Body of pancreas (tissue), 4 donors: ENCODE measurements at regions not wholly inside any gene's neighbourhood (a gene's known extent, or its start where the extent isn't known, plus 50 kb on each side); places are given as distances from the start of the nearest gene placed in this dataset.
A peak's percentile ranks its signal among the peaks of the same experiment; 100 is the strongest.

Experiments
- ATAC-seq: fragments of 150-250 bp; one replicate; pipeline ENCODE4 v1.9.1; 2016
- DNase-seq, 4 donors: peaks; one replicate each; pipeline ENCODE4 v3.0.0-alpha.2; 2019
- H3K27ac ChIP-seq, 4 donors: fragments of 200-600 bp; sonication (generic); 1 replicate in 3 of 4; 2 replicates in 1 of 4; pipeline versions ENCODE4 v1.5.1 to v1.6.1; 2016 to 2019; ENCODE audit warnings: mild to moderate bottlenecking in 1 of 4, mixed read lengths in 1 of 4, moderate library complexity in 1 of 4
- H3K27me3 ChIP-seq, 2 donors: fragments of 200-600 bp; sonication (generic); one replicate each; pipeline ENCODE4 v1.6.0; 2016; ENCODE audit warnings: mild to moderate bottlenecking in 1 of 2
- H3K36me3 ChIP-seq, 2 donors: fragments of 200-600 bp; sonication (generic); replicated peaks in 1 of 2; 2 replicates each; pipeline ENCODE4 v1.5.1; 2016; ENCODE audit warnings: low read depth in 2 of 2; ENCODE audit not compliant: insufficient read depth in 1 of 2
- H3K4me1 ChIP-seq: fragments of 200-600 bp; sonication (generic); one replicate; pipeline ENCODE4 v1.6.0; 2016
- H3K4me3 ChIP-seq, 2 donors: fragments of 200-600 bp; sonication (generic); 1 replicate in 1 of 2; 2 replicates in 1 of 2; pipeline ENCODE4 v1.5.1; 2016 to 2019
- H3K9me3 ChIP-seq, 3 donors: fragments of 200-600 bp; sonication (generic); 1 replicate in 2 of 3; 2 replicates in 1 of 3; pipeline ENCODE4 v1.5.1; 2016
- CTCF ChIP-seq, 7 experiments: fragments of 450-650 bp in 4 of 7; fragments of 200-600 bp in 3 of 7; sonication (generic) in 3 of 7; IDR thresholded peaks; one replicate each; pipeline ENCODE4 v1.5.1; 2016 to 2019; ENCODE audit warnings: antibody characterized with exemption in 7 of 7
- POLR2A ChIP-seq, 3 donors: fragments of 450-650 bp; IDR thresholded peaks; one replicate each; pipeline ENCODE4 v1.6.1; 2016; ENCODE audit warnings: antibody characterized with exemption in 3 of 3, mild to moderate bottlenecking in 2 of 3
- WGBS, 2 donors: methylation state at CpG; one replicate each; pipeline ENCODE4 v1.1.5; 2017; 5-methylcytosine and 5-hydroxymethylcytosine counted together
- intact Hi-C: fragments of 100-400 bp; cut with DNase I; formaldehyde crosslinking; loops from one replicate; pipeline ENCODE4 v1.15.1; 2023

- no peak for ATAC-seq
- no peak for DNase-seq
- no peak overlapping the region for H3K27ac ChIP-seq
- WGBS, 2 donors: 64 to 68% methylated on average over 7 of the region's 7 CpGs
- no peaks in the 10 kb centered on the region for H3K27me3 ChIP-seq
- intact Hi-C loops: no loop called here
- H3K4me3 ChIP-seq: no peak overlapping the region
- no peak for TF ChIP-seq POLR2A (IDR thresholded peaks at IDR 0.05)
- no peak for TF ChIP-seq CTCF (IDR thresholded peaks at IDR 0.05)
- H3K36me3 ChIP-seq: no peaks in the 10 kb centered on the region
- H3K4me1 ChIP-seq: no peaks in the 10 kb centered on the region
- no peaks in the 10 kb centered on the region for H3K9me3 ChIP-seq
Observed at GRCh38 chr12:126926023-126926594, 1340.9 kb upstream of the TMEM132C start.

GRCh38 chr12:126930234-126930633 is 1336.7 kb upstream of the TMEM132C start:
- 90 to 91% methylated on average over 13 of the region's 13 CpGs for WGBS, 2 donors
- Histone ChIP-seq H3K4me1 (no peaks in the 10 kb centered on the region), H3K9me3 (no peaks in the 10 kb centered on the region), H3K36me3 (no peaks in the 10 kb centered on the region), H3K27me3 (no peaks in the 10 kb centered on the region), H3K27ac (no peak overlapping the region), H3K4me3 (no peak overlapping the region)
- TF ChIP-seq POLR2A (IDR thresholded peaks at IDR 0.05): no peak
- no peak for DNase-seq
- no peak for ATAC-seq
- intact Hi-C loops: no loop called here

DNA sequence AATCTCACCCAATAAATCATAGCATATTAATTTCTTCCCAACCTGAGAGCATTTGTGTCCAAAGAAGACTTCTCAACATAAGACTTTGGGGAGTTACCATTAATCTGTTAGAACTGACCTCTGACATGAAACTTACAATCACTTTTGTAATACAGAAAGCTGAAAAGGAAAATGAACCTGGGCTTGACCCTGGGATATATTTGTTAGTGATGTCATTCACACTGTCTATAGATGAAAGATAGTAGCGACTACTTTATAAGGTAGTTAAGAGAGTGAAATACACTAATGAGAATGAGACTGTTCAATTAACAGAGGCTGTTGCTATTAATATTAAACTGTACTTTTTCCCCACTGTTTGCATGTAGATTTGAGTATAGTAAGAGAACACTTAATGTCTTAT is 1334.8 kb upstream of the TMEM132C start:
- TF ChIP-seq CTCF (IDR thresholded peaks at IDR 0.05) (no peak), POLR2A (IDR thresholded peaks at IDR 0.05) (no peak)
- Histone ChIP-seq H3K36me3 (no peaks in the 10 kb centered on the region), H3K4me3 (no peak overlapping the region), H3K4me1 (peaks cover 10% of the 10 kb centered on the region), H3K27ac (no peak overlapping the region), H3K9me3 (no peaks in the 10 kb centered on the region), H3K27me3 (no peaks in the 10 kb centered on the region)
- no peak for DNase-seq
- WGBS, 2 donors: 67% methylated on average over 1 of the region's 1 CpG
- intact Hi-C loops: no loop called here
- no peak for ATAC-seq

DNA sequence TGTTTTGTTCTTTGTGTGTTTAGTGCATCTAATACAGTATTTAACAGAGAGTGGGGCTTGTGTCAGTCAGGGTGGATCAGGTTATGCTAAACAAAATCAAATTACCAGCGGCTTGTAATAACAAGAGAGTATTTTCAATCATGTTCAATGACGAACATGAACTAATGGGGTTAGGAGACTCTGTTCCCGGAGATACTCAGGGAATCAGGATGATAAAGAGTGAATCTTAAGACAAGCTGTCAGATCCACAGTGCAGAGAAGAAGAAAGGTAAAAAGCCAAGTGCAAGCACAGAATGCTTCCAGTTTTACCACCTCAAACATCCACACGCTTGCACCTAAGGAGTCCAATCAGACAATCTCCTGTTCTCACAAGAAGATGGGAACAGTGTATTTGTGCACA is 1331.5 kb upstream of the TMEM132C start:
- Histone ChIP-seq H3K36me3 (no peaks in the 10 kb centered on the region), H3K4me1 (peaks cover 10% of the 10 kb centered on the region), H3K4me3 (no peak overlapping the region), H3K27ac (no peak overlapping the region), H3K9me3 (no peaks in the 10 kb centered on the region), H3K27me3 (no peaks in the 10 kb centered on the region)
- no peak for DNase-seq
- WGBS, 2 donors: 85 to 86% methylated on average over 4 of the region's 4 CpGs
- TF ChIP-seq POLR2A (IDR thresholded peaks at IDR 0.05) (no peak), CTCF (IDR thresholded peaks at IDR 0.05) (no peak)
- no peak for ATAC-seq
- intact Hi-C loops: no loop called here

DNA sequence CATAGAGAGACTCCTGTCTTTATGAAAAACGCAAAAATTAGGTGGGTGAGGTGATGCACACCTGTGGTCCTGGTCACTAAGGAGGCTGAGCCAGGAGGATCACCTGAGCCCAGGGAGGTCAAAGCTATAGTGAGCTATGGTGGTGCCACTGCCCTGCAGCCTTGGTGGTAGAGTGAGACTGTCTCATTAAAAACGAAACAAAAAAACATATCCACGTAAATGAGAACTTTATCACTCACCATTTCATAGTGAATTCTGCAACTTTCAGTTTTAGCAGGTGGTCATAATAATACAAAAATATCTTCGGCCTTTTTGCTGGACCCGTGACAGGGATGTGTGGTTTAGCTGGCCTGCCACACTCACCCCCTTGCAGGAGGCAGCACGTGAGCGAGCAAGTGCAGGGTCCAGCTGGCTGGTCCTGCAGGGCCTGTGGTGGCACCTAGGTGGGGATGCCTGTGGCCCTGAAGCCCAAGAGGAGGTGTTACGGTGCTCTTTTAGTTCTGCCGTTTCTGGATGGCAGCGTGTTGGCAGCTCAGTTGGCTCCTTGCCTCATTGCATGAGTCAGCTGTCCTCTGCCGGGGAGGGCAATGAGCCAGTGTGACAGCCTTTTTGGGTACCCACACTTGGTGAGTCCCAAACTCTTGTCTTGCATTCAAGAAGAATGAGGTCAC is 1330.7 kb upstream of the TMEM132C start:
- TF ChIP-seq POLR2A (IDR thresholded peaks at IDR 0.05) (no peak), CTCF (IDR thresholded peaks at IDR 0.05) (no peak)
- Histone ChIP-seq H3K36me3 (no peaks in the 10 kb centered on the region), H3K4me3 (no peak overlapping the region), H3K27ac (no peak overlapping the region), H3K9me3 (no peaks in the 10 kb centered on the region), H3K27me3 (no peaks in the 10 kb centered on the region), H3K4me1 (peaks cover 10% of the 10 kb centered on the region)
- 49 to 52% methylated on average over 8 to 11 of the region's 11 CpGs for WGBS, 2 donors
- peak; percentile 72 for ATAC-seq
- peak; percentile 62 to 85 (median 68) for DNase-seq
- intact Hi-C loops: no loop called here
